HG03097 (cell line): ENCODE measurements at regions not wholly inside any gene's neighbourhood (a gene's known extent, or its start where the extent isn't known, plus 50 kb on each side); places are given as distances from the start of the nearest gene placed in this dataset.

Experiments used
- ATAC-seq: cut with Tn5 transposase; IDR thresholded peaks from one replicate; pipeline ENCODE4 v1.9.1; 2021; ENCODE audit not compliant: unreplicated experiment, low FRiP score

GRCh38 chr6:14844411-14844810, 401.5 kb upstream of the JARID2 start:
- ATAC-seq, result no peak

DNA sequence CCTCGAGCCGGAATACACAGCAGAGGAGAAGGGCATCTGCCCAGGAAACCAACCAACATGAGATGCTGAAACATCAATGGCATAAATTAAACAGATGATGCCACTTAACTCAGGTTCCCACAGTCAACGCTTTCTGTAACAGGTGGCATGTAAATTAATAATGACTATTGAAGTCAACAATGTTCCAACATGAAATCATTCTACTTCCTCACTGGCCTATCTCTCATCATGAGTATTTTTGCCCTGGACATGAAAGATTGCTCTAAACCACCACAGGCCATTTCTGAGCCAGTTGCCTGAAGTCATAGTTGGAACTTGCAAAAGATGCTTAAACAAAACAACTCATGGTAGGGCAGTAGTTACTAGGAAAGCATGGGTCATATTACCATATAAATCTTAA, 397.9 kb upstream of the JARID2 start:
- ATAC-seq, result no peak

GRCh38 chr6:14849185-14849584, 396.7 kb upstream of the JARID2 start:
- ATAC-seq, result no peak

DNA sequence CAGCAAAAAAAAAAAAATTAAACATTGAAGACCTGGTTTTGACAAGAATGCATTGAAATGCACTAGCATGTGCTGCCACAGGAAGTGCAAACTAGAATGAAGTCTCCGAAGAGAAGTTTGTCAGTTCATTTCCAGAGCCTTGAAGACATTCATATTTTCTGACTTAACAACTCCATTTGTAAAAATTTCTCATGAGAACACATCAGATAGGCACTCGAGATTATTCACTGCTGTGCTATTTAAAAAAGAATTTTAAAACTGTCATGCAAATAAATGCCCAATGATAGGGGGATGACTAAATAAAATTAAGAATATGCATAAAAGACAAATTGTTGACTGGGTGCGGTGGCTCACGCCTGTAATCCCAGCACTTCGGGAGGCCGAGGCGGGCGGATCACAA, 394.6 kb upstream of the JARID2 start:
- no peak for ATAC-seq

- ATAC-seq, result no peak
These were observed 393.5 kb upstream of the JARID2 start for GRCh38 chr6:14852375-14852774.

DNA sequence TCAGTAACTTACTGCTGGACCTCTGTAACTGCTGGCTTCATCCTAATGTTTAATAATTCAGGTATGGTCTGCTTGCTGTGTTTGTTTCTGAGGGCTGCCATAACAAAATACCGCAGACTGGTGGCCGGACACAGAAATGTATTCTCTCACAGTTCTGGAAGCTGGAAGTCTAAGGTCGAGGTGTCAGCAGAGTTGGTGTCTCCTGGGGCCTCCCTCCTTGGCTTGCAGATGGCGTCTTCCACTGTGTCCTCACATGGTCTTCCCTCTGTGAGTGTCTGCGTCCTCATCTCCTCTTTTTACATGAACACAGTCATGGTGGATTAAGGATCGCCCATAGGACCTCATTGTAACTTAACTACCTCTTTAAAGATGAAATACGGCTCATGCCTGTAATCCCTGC, 389.7 kb upstream of the JARID2 start:
- ATAC-seq, result no peak

DNA sequence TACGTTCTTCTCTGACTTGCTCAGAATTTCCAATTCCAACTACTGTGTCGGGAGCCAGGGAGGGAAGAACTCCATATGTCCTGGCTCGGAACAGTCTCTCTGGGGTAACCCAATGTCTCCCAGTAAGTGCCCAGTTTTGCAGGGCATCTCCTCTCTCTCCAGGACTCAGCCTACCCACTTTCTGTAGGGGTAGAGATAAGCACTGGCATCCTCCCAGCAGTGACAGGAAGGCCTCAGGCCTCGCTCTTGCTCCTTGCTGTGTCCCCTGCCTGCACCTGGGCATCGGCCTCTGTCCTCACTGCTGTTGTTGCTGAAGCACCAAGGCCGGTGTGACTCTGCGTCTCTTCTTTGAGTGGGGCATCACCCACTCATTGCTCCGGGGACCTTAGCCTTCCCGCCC, 388.9 kb upstream of the JARID2 start:
- no peak for ATAC-seq

DNA sequence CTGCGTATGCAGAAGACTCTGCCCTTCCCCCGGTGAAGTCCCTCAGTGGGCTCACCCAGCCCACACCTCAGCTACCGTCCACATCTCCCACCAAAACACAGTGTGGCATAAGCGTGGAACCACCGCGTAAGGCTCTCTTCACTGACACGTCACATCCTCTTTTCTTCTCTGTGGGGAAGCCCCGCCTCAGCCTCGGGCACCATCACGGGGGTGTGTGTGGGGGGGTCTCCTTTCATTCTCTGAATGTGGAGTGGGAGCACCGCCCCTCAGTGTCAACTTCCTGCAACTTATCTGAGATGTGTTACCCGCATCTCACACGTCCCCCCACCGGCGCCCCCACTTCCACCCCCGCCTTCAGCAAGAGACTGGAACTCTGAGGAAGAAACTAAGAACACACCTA, 388.4 kb upstream of the JARID2 start:
- ATAC-seq, result no peak

- no peak for ATAC-seq
These were observed 387.1 kb upstream of the JARID2 start for GRCh38 chr6:14858808-14859207.

DNA sequence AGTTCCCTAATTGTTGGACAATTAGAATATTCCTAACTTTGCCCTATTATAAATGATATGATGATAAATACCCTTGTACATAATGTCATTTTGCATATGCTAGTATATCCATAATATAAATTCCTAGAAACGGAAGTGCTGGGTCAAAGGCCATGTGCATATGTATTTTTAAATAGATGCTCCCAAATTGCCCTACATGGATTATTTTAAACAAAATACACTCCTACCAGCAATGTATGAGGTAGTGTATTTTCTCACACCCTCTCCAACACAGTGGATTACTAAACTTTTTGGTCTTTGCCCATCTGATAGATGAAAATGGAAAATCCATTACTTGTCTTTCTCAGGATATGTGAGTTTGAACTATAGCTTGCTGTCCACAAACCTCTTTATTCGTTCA, 385.1 kb upstream of the JARID2 start:
- ATAC-seq, result no peak

GRCh38 chr6:14861491-14861943, 384.4 kb upstream of the JARID2 start:
- ATAC-seq, result no peak

- no peak for ATAC-seq
These were observed 383.0 kb upstream of the JARID2 start for GRCh38 chr6:14862845-14863244.

GRCh38 chr6:14863902-14864850, 381.7 kb upstream of the JARID2 start:
- ATAC-seq, result no peak

DNA sequence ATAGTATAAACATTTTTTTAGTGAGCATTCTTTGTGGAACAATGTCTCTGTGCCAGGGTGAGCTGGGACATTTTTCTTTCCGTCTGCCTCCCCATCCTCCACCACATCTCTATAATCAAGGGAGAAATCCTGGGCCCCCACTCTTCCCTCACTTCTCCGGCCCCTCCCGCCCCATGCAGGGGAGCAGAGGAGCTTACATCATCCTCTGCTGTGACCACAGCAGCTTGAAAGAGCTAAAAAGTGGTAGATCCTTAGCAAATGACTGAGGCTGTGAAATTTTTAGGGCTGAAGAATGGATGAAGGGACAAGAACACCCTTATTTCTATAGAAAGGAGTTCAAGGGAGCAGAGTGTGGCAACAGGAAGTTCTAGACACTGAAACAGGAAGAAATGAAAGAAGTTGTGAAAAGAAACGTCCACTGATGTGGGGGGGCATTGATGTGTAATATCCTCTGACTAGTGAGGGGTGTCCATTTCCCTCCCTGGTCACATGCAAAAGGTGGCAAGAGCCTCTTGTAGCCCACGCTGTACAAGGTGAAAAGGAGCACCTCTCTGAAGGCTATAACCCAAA, 380.3 kb upstream of the JARID2 start:
- no peak for ATAC-seq

GRCh38 chr6:14867802-14868201, 378.1 kb upstream of the JARID2 start:
- no peak for ATAC-seq

DNA sequence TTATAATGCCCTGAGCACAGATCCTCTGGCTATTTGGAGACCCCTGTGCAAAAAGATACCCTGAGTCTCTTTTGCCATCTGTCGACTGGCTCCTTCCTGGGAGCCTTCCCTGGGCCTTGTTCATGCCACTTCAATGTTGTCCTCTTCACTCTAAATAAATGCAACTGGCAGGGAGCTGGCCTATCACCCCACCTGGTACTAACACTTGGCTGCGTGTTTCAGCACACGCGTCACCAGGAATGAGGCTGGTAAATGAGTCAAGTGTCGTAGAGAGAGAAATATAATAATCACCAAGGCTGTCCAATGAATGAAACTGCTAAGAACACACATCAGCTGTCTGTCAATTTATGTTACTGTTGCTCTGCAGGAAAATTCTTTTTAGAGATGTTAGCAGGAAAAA, 374.6 kb upstream of the JARID2 start:
- no peak for ATAC-seq

DNA sequence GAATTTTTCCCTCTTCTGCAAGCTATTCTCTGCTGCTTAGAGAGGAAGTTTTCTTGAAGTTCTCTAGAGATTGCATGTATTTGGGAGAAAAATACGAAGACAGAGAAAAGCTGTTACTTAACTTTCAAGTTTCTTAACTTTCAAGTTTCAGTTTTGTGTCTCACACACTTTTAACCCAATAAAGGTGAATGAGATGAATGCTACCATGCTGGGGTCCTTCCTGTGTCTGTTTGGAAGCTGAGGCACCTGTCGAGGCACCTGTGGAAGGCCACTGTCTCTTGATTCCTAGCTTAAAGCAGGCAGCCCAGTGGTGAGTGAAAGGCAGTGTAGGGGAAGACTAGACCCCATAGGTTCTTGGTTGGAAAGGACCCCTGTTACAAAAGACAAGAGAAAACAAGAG, 372.8 kb upstream of the JARID2 start:
- no peak for ATAC-seq

GRCh38 chr6:14873781-14874441, 372.0 kb upstream of the JARID2 start:
- ATAC-seq, result no peak

GRCh38 chr6:14874975-14875480, 370.8 kb upstream of the JARID2 start:
- ATAC-seq, result no peak

DNA sequence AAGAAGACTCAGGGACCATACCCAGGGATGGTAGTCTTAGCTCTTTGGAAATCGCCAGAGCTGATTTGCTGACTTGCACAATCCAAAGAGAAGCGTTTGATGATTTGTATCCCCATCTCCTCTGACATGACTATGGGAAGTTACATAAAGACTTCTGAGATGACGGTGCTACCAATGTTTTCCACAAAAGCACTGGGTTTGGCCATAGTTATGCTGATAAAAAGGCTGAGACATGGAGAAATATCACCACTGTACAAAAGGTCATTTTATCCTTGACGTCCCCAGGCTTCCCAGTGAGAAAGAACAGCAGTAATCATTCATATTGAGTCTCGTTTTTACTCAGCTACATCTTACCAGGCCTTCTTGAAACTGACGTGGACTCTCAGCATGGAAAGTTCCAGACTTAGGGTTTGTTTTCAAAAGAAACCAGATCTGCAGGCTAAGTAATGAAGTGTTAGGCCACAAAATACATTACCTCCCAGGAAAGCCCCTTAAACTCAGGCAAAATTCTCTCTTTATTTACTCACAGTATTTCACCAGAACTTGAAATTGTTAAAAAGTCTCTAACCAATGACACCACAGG, 370.3 kb upstream of the JARID2 start:
- ATAC-seq, result peak; percentile 51
